HT-29 (cell line): ENCODE measurements at regions not wholly inside any gene's neighbourhood (a gene's known extent, or its start where the extent isn't known, plus 50 kb on each side); places are given as distances from the start of the nearest gene placed in this dataset.
A peak's percentile ranks its signal among the peaks of the same experiment; 100 is the strongest.
"Not testable (repeated sequence)": the region's sequence is repeated elsewhere in the genome, so short reads cannot be mapped to it uniquely, and the experiment has no call there.

Source experiments
- DNase-seq: peaks from one replicate; pipeline ENCODE4 v3.0.0-alpha.2; 2015; ENCODE audit warnings: low spot score

DNA sequence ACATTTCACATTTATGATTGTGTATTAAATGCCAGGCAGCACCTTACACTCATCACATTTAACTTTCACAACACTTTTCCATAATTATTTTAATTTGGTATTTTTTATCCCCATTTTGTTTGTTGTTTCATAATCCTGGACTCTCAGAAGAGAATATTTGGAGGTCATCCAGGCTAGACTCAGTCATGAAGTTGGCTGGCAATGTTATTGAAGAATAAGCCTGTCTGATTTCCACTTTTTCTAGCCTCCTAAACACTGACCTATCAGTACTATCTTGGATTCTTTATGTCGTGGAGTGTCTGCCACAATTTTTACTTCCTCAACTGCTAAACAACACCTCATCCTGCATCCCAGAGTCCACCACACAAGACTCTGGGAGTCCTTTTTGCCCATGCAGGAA, 372.3 kb upstream of the NRP1 start:
- DNase-seq, result no peak

GRCh38 chr10:33706191-33706590, 371.7 kb upstream of the NRP1 start:
- DNase-seq, result no peak

- no peak for DNase-seq
Observed at GRCh38 chr10:33704214-33704830, 369.9 kb upstream of the NRP1 start.

DNA sequence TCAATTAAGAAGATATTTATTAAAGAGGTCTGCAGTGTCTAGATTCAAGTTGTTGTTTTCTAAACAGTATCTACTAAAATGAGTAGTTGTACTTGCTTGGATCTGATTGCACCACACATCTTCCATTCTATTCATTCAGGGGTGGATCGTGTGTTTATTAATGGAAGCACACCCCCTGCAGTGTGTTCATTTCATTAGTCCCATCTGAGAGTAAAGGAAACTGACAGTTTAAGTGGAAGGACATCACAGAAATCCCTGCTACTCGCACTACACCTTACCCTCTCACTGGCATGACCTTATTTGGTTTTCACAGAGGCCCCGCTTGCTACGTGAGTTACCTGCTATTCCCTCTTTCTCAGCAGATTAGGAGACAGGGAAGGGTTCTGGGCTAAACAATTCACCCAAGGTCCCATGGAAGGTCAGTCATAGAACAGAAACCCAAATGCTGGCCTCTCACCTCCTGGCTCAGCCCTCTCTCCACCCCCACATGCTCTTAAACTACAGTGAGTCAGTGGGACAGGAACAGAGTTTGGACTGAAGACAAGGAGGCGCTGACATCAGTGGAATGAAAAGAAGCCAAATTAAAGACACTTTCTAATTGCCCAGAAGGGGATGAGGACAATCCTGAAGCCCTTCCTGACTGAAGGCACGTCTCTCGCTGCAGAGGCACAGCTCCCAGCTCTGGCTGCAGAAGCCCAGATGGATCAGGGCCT, 369.2 kb upstream of the NRP1 start:
- no peak for DNase-seq

DNA sequence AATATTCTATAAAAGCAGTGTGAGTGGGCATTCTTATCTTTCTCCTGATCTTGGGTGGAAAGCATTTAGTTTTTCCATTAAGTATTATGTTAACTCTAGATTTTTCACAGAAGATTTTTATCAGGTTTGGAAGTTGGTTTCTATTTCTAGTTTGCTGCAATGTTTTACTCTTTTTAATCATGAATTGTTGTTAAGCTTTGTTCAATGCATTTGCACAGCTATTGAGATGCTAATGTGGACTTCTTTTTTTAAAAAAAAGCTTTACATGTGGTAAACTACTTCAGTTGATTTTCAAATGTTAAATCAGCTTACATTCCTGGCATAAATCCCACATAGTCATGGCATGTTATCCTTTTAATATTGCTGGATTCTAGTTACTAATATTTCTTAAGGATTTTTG, 363.6 kb upstream of the NRP1 start:
- DNase-seq, result no peak

DNA sequence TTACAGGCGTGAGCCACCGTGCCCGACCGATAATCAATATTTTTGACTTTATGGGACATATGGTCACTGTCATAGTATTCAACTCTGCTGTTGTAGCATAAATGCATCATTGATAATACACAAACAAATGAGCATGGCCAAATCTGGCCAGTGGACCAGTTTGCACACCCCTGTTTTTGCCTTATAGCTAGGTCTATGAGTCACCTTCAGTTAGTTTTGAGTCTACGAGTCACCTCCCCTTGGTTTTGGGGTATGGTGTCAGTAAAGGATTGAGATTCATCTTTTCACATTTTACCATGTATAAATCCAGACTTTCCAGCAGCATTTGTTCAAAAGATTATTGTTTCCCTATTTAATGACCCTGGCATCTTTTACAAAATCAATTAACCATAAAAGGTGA, 362.5 kb upstream of the NRP1 start:
- no peak for DNase-seq

DNA sequence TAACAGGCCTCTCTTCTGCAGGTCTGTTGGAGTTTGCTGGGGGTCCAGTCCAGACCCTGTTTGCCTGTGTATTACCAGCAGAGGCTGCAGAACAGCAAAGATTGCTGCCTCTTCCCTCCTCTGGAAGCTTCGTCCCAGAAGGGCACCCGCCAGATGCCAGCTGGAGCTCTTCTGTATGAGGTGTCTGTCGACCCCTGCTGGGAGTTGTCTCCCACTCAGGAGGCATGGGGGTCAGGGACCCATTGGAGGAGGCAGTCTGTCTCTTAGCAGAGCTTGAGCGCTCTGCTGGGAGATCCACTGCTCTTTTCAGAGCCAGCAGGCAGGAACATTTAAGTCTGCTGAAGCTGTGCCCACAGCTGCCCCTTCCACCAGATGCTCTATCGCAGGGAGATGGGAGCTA, 361.1 kb upstream of the NRP1 start:
- DNase-seq, result no peak

DNA sequence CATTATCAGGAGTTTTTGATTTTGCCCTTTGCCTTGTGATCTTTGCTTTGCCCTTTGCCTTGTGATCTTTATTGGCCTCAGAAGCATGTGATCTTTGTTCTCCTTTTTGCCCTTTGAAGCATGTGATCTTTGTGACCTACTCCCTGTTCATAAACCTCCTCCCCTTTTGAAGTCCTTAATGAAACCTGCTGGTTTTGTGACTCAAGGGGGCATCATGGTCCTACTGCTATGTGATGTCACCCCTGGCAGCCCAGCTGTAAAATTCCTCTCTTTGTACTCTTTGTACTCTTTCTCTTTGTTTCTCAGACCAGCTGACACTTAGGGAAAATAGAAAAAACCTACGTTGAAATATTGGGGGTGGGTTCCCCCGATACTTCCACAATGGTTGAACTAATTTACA, 356.1 kb upstream of the NRP1 start:
- DNase-seq, result not testable (repeated sequence)

DNA sequence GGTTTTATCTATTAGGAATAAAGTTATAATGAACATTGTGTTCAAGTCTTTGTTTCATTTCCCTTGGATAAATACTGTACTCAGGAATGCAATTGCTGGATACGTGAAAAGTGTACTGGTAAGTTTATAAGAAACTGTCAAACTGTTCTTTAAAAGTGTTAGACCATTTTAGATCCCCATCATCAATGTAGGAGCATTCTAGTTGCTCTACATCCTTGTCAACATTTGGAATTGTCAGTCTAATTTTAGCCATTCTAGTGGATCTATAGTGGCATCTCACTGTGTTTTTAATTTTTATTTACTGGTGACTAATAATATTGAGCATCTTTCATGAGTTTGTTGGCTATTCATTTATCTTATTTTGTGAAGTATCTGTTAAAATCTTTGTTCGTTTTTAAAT, 354.0 kb upstream of the NRP1 start:
- DNase-seq, result no peak

DNA sequence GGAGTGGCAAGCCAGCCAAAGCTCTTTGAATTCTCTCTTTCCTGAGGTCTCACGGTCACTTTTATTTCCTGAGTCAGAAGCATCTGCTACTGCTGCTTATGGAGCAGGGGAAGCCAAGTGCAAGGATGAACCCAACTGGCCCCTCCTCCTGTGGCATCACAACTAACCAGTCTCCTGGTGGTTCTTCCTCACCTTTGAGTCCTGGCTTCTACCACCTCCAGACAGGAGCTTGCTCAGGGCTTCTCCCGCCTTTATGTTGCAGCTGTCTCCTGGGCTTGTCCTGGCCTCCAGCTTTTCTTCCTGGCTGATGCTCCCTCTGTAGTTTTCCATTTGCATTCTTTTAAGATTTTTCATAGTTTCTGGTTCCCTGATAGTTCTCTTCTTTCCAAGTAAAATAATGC, 349.7 kb upstream of the NRP1 start:
- DNase-seq, result no peak

GRCh38 chr10:33681595-33681994, 347.1 kb upstream of the NRP1 start:
- no peak for DNase-seq

DNA sequence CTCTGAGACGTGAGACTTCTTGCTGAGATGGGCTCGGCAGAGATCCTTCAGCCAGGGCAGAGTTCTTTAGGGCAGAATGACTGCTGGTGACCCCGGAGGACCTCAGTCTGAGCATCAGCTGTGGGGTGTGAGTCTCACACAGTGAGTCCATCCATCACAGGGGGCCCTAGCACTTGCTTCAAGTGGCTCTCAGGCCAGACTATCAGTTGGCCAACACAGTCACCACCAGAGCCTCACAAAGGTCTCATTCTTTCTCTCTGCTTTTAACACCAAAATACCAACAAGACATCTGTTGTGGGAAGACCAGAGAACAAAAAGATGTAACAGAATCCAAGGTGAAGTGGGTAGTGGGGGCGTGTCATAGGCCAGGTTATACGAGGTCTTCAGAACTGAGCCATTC, 345.6 kb upstream of the NRP1 start:
- no peak for DNase-seq

- DNase-seq, result no peak
Observed at GRCh38 chr10:33676606-33677339, 342.3 kb upstream of the NRP1 start.

DNA sequence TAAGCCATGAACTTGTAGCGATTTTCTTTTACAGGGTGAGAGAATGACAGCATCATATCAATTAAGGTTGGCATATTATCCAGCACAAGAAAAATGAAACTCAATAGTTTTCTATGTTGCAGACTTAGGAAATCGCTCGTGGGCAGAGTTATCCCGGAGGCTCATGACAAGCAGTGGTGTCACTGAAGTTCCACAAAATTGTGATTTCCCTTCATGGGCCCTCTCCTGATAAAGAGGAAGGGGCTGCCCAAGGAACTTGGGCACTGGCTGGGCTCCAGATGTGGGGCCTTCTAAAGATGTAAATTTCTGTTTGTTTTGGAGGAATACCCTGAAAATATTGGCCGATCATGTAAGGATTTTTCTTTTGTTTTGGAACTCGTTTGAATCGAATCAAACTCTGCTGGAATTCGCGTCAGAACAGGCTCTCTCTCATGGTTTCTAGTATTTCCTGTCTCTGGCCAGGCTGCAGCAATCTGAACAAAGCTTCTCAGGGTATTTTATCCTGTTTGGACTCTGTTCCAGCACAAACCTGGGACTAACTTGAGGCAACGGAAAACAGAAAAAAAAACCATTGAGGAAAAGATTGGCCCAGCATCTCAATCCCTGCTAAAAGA, 340.6 kb upstream of the NRP1 start:
- no peak for DNase-seq

DNA sequence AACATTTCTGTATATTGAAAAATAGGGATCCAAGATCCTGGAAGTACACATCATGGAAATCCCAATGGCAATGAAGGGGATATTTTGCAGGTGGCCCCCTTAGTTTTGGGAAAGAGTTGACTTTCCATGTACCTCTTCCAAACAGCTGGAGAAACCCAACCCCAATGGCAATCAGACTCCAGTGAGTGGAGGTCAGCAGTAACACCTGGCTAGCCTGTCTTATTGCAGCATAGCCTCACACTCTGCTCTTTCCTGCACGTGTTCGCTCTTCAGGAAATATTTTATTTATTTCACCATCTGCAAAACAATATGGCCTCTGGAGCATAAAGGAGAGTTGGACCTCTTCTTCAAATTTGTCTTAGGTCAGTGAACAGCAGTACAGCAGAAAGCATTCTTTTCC, 340.0 kb upstream of the NRP1 start:
- DNase-seq, result no peak

DNA sequence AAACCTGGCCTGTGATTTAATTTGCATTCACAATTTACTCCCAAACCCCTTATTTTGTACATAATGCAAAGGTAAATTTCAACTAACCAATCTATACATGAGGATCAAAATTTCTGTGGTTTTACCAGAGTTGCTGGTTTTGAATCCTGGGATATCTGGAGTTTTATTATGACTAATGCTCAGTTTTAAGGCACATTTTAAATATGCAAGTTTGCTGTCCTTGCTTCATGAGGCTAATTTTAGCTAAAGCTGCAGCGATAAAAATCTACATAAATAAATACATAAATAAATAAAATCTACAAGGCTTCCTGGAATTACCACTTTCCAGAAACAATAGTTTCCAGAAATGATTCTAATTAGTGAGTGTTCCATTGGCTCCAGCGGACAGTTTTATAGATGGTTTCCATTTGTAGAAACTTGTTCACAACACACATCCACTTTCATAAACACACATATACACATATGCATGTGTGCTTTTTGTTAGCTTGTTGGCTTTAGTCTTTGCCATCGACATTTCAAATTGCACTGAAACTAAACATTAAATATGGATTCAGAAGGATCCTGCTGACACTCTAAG, 339.5 kb upstream of the NRP1 start:
- no peak for DNase-seq

- no peak for DNase-seq
Observed at GRCh38 chr10:33669904-33670303, 335.4 kb upstream of the NRP1 start.

DNA sequence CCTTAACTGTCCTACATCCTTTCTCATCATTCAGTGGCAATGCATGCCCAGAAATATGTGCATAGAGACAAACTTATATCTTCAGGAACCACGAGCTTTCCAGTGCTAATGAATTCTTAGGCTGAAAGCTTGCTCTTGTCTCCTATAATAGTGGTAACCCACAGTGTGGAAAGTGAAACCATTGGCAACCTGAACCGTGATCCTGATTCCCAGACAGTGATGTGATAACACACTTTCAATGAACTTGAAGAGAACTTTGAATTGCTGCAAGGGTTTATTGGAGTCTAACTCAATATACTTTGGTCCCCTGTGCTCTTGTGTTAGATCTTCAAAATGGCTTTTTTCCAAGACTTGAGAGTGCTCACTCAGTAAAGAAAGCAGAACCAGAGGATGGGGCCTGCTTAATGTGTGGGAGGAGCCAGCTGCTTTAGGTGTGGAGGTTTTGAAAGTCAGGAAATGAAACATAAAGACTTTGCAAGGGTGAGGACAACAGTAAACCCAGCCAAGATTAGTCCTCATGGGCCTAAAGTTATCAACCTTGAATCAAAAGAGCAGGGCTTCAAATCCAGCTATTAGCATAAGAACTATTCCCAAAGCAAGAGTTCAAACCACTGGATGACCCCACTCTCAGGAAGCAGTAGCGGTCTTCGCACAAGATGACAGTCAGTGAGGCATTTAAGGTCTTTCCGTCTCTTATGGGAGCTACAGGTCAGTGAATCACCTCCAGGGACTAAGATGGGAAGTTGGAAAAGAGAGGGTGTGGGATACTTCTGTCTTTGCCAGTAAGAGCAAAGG, 332.4 kb upstream of the NRP1 start:
- no peak for DNase-seq

DNA sequence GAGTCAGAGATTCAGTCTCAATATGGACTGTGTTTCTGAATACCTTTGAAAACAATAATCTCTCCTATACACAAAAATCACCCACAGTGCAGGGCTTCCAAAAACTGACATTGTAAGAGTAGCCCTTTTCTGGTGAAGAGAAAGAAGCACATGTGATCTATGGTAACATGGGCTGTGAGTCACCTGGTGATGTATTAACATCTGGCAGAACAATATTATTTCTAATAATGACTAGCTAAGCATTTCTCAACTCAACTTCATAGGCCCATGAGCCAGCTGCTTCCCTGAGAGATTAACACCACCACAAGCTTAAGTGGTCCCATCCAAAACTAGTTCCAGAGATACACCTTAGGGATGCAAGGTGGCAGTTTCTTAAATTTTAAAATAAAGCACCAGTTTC, 331.0 kb upstream of the NRP1 start:
- no peak for DNase-seq

- no peak for DNase-seq
Observed at GRCh38 chr10:33664070-33664469, 329.6 kb upstream of the NRP1 start.

- peak; percentile 42 for DNase-seq
Observed at GRCh38 chr10:33661580-33662336, 327.3 kb upstream of the NRP1 start.
